Smooth muscle cell (in vitro differentiated cells): ENCODE measurements at regions not wholly inside any gene's neighbourhood (a gene's known extent, or its start where the extent isn't known, plus 50 kb on each side); places are given as distances from the start of the nearest gene placed in this dataset.

Experiments used
- DNase-seq: peaks from one replicate; lab custom pipeline; 2025; ENCODE audit not compliant: unreplicated experiment; lab: John Stamatoyannopoulos, UW
- H2AFZ ChIP-seq: fragments of 200-600 bp; sonication (generic); 2 replicates; pipeline ENCODE4 v1.6.0; 2016; ENCODE audit warnings: antibody characterized with exemption, low read depth, mild to moderate bottlenecking
- H3F3A ChIP-seq: fragments of 200-600 bp; sonication (generic); 2 replicates; pipeline ENCODE4 v1.6.0; 2017; ENCODE audit warnings: antibody characterized with exemption, low read depth
- H3K27ac ChIP-seq: fragments of 200-600 bp; sonication (generic); 2 replicates; pipeline ENCODE4 v1.5.1; 2016; ENCODE audit warnings: low read depth, mild to moderate bottlenecking
- H3K27me3 ChIP-seq: fragments of 200-600 bp; sonication (generic); 2 replicates; pipeline ENCODE4 v1.6.1; 2016; ENCODE audit warnings: low read depth, mild to moderate bottlenecking
- H3K36me3 ChIP-seq: fragments of 200-600 bp; sonication (generic); 2 replicates; pipeline ENCODE4 v1.5.1; 2016; ENCODE audit warnings: low read depth
- H3K4me1 ChIP-seq: fragments of 200-600 bp; sonication (generic); 2 replicates; pipeline ENCODE4 v1.5.1; 2016; ENCODE audit warnings: low read depth
- H3K4me2 ChIP-seq: fragments of 200-600 bp; sonication (generic); 2 replicates; pipeline ENCODE4 v1.6.0; 2016; ENCODE audit warnings: mild to moderate bottlenecking
- H3K4me3 ChIP-seq: fragments of 200-600 bp; sonication (generic); 2 replicates; pipeline ENCODE4 v1.5.1; 2016; ENCODE audit warnings: mild to moderate bottlenecking
- H3K79me2 ChIP-seq: fragments of 200-600 bp; sonication (generic); 2 replicates; pipeline ENCODE4 v1.6.0; 2016; ENCODE audit warnings: low read depth, mild to moderate bottlenecking
- H3K9ac ChIP-seq: fragments of 200-600 bp; sonication (generic); 2 replicates; pipeline ENCODE4 v1.6.0; 2016; ENCODE audit warnings: low read depth
- H3K9me3 ChIP-seq: fragments of 200-600 bp; sonication (generic); replicated peaks from 2 replicates; pipeline ENCODE4 v1.5.1; 2016; ENCODE audit warnings: low read depth
- H4K20me1 ChIP-seq: fragments of 200-600 bp; sonication (generic); 2 replicates; pipeline ENCODE4 v1.6.0; 2016; ENCODE audit warnings: low read depth
- CTCF ChIP-seq: fragments of 200-600 bp; sonication (generic); IDR thresholded peaks from 2 replicates; pipeline ENCODE4 v1.5.1; 2017; ENCODE audit warnings: borderline replicate concordance, mild to moderate bottlenecking, antibody characterized with exemption; ENCODE audit not compliant: insufficient read depth, poor library complexity, severe bottlenecking
- WGBS: methylation state at CpG from one replicate; pipeline ENCODE4 v1.1.7; 2016; ENCODE audit warnings: low lambda C conversion rate; 5-methylcytosine and 5-hydroxymethylcytosine counted together

DNA sequence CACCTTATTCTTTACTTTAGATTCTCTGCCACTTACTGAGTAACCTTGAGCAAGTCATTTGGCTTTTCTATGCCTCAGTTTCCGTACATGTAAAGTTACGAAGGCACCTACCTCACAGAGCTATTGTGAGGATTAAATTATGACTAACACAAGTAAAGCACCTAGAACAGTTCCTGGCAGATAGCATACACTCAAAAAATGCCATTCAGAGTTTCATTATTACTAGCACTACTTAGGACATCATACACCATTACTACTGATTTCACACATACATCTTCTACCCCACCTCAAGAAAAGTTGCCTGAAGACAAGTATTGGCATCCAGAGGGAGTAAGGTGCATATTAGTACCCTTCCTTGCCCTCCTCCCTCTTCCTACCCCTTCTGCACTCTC is 107.8 kb downstream of the OGFRL1 start:
- no peak for TF ChIP-seq CTCF
- Histone ChIP-seq H3K4me3 (no peak overlapping the region), H3K9me3 (no peaks in the 10 kb centered on the region), H3K4me2 (no peak overlapping the region), H3K4me1 (peaks cover 27% of the 10 kb centered on the region), H3K27ac (no peak overlapping the region), H3K9ac (no peak overlapping the region), H3K36me3 (no peaks in the 10 kb centered on the region), H3K79me2 (no peaks in the 10 kb centered on the region), H2AFZ (no peak overlapping the region), H3F3A (peaks cover 14% of the 10 kb centered on the region), H3K27me3 (no peaks in the 10 kb centered on the region), H4K20me1 (no peaks in the 10 kb centered on the region)
- DNase-seq, result no peak
- 98% methylated on average over 2 of the region's 2 CpGs for WGBS

DNA sequence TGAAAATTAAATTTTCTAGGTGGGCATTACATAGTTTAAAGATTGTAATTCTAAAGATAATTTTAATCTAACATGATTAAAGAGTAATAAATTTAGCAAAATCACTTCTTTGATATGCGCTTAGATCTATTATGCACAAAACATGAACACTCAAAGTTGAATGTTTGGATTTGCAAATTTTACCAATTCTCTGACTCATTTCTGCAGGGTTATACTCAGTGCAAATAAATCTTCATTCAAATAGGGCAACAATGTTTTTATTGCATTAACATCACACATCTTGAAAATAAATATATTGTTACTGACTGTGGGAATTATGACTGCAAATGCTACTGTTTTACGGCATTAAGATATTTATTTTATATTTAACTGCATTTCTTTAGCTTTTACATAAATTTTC is 110.7 kb downstream of the OGFRL1 start:
- H3K4me2 ChIP-seq, result no peak overlapping the region
- no peak overlapping the region for H3K9ac ChIP-seq
- no peak for TF ChIP-seq CTCF
- H3F3A ChIP-seq, result peaks cover 4% of the 10 kb centered on the region
- H4K20me1 ChIP-seq, result no peaks in the 10 kb centered on the region
- H2AFZ ChIP-seq, result no peak overlapping the region
- no peaks in the 10 kb centered on the region for H3K9me3 ChIP-seq
- H3K36me3 ChIP-seq, result no peaks in the 10 kb centered on the region
- H3K4me1 ChIP-seq, result peaks cover 27% of the 10 kb centered on the region
- no peak for DNase-seq
- no peaks in the 10 kb centered on the region for H3K27me3 ChIP-seq
- WGBS, result 97% methylated on average over 2 of the region's 2 CpGs
- H3K27ac ChIP-seq, result no peak overlapping the region
- H3K4me3 ChIP-seq, result no peak overlapping the region
- H3K79me2 ChIP-seq, result no peaks in the 10 kb centered on the region

- no peak for DNase-seq
- no peaks in the 10 kb centered on the region for H3K27me3 ChIP-seq
- H3K9me3 ChIP-seq, result no peaks in the 10 kb centered on the region
- no peak overlapping the region for H3K27ac ChIP-seq
- H3K4me2 ChIP-seq, result no peak overlapping the region
- no peak overlapping the region for H2AFZ ChIP-seq
- H3K79me2 ChIP-seq, result no peaks in the 10 kb centered on the region
- H3K4me3 ChIP-seq, result no peak overlapping the region
- H3K4me1 ChIP-seq, result peaks cover 30% of the 10 kb centered on the region
- H3K36me3 ChIP-seq, result no peaks in the 10 kb centered on the region
- TF ChIP-seq CTCF, result no peak
- H3K9ac ChIP-seq, result no peak overlapping the region
- peaks cover 6% of the 10 kb centered on the region for H3F3A ChIP-seq
- no peaks in the 10 kb centered on the region for H4K20me1 ChIP-seq
These were observed 112.2 kb downstream of the OGFRL1 start for GRCh38 chr6:71400852-71401251.

DNA sequence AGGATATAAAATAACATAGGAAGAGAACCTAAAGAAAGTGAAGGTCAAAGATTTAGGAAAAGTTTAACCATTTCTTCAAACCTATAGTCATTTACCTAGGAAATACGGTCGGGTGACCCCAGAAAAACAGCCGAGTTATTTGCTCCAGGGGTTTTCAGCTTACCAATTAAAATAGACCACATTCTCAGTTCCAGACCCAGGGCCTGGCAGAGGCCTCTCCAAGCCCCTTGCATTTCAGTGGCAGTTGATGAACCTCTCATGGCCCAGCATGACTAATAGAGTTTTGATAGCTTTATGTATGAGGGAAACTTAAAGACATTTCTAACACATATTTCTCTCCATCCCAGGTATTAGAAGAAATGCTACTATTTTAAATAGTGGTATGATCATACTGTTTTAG is 113.5 kb downstream of the OGFRL1 start:
- H3K27me3 ChIP-seq, result no peaks in the 10 kb centered on the region
- no peak overlapping the region for H3K4me3 ChIP-seq
- no peak overlapping the region for H3K27ac ChIP-seq
- no peak for DNase-seq
- H2AFZ ChIP-seq, result no peak overlapping the region
- no peaks in the 10 kb centered on the region for H4K20me1 ChIP-seq
- H3K79me2 ChIP-seq, result no peaks in the 10 kb centered on the region
- WGBS, result 48% methylated on average over 3 of the region's 3 CpGs
- H3K4me2 ChIP-seq, result no peak overlapping the region
- H3F3A ChIP-seq, result peaks cover 6% of the 10 kb centered on the region
- H3K9ac ChIP-seq, result no peak overlapping the region
- H3K36me3 ChIP-seq, result no peaks in the 10 kb centered on the region
- TF ChIP-seq CTCF, result no peak
- H3K4me1 ChIP-seq, result peaks cover 27% of the 10 kb centered on the region
- H3K9me3 ChIP-seq, result no peaks in the 10 kb centered on the region
